H9 (cell line): ENCODE measurements at regions not wholly inside any gene's neighbourhood (a gene's known extent, or its start where the extent isn't known, plus 50 kb on each side); places are given as distances from the start of the nearest gene placed in this dataset.

Experiments
- DNase-seq: peaks from one replicate; pipeline ENCODE4 v3.0.0-alpha.2; 2017
- H2AFZ ChIP-seq: one replicate; pipeline ENCODE4 v1.6.1; 2013; ENCODE audit warnings: mild to moderate bottlenecking, low read length, control low read depth, moderate library complexity
- H2AK5ac ChIP-seq: 2 replicates; pipeline ENCODE4 v1.6.1; 2013; ENCODE audit warnings: low read length, control low read depth, mixed read lengths; ENCODE audit not compliant: insufficient read length
- H2BK120ac ChIP-seq: one replicate; pipeline ENCODE4 v1.6.1; 2013; ENCODE audit warnings: low read depth, mild to moderate bottlenecking, low read length, control low read depth, inconsistent platforms; ENCODE audit not compliant: poor library complexity, severe bottlenecking
- H2BK12ac ChIP-seq: 2 replicates; pipeline ENCODE4 v1.6.1; 2013; ENCODE audit warnings: low read length, control low read depth, mixed read lengths, low read depth; ENCODE audit not compliant: insufficient read length
- H2BK15ac ChIP-seq: 2 replicates; pipeline ENCODE4 v1.6.1; 2013; ENCODE audit warnings: low read depth, low read length, control low read depth
- H2BK20ac ChIP-seq: one replicate; pipeline ENCODE4 v1.6.1; 2013; ENCODE audit warnings: low read depth, mild to moderate bottlenecking, low read length, control low read depth, inconsistent platforms; ENCODE audit not compliant: poor library complexity, severe bottlenecking
- H2BK5ac ChIP-seq: 2 replicates; pipeline ENCODE4 v1.6.1; 2013; ENCODE audit warnings: low read length, control low read depth, mixed read lengths; ENCODE audit not compliant: insufficient read length
- H3K14ac ChIP-seq: 2 replicates; pipeline ENCODE4 v1.6.1; 2013; ENCODE audit warnings: low read length, control low read depth; ENCODE audit not compliant: insufficient read depth
- H3K18ac ChIP-seq: 2 replicates; pipeline ENCODE4 v1.6.1; 2013; ENCODE audit warnings: low read depth, mild to moderate bottlenecking, mixed read lengths, low read length, control low read depth; ENCODE audit not compliant: insufficient read length
- H3K23ac ChIP-seq: 2 replicates; pipeline ENCODE4 v1.6.1; 2013; ENCODE audit warnings: low read length, control low read depth, mixed read lengths, low read depth; ENCODE audit not compliant: insufficient read length
- H3K23me2 ChIP-seq: 2 replicates; pipeline ENCODE4 v1.6.1; 2013; ENCODE audit warnings: low read depth, mild to moderate bottlenecking, mixed read lengths, low read length, control low read depth; ENCODE audit not compliant: insufficient read length, poor library complexity, severe bottlenecking
- H3K27ac ChIP-seq: 2 replicates; pipeline ENCODE4 v1.5.1; 2013; ENCODE audit warnings: low read length, control low read depth, mixed read lengths, low read depth; ENCODE audit not compliant: insufficient read length
- H3K27me3 ChIP-seq: 2 replicates; pipeline ENCODE4 v1.6.1; 2013; ENCODE audit warnings: low read length, control low read depth, inconsistent platforms; ENCODE audit not compliant: insufficient read depth
- H3K4ac ChIP-seq: 2 replicates; pipeline ENCODE4 v1.6.1; 2013; ENCODE audit warnings: low read depth, mild to moderate bottlenecking, control low read depth, inconsistent platforms, low read length, moderate library complexity
- H3K4me1 ChIP-seq: 2 replicates; pipeline ENCODE4 v1.6.1; 2013; ENCODE audit warnings: low read length, control low read depth, inconsistent platforms; ENCODE audit not compliant: insufficient read depth
- H3K4me2 ChIP-seq: 2 replicates; pipeline ENCODE4 v1.6.1; 2013; ENCODE audit warnings: low read length, control low read depth, mixed read lengths; ENCODE audit not compliant: insufficient read length, insufficient read depth
- H3K56ac ChIP-seq: 2 replicates; pipeline ENCODE4 v1.6.1; 2013; ENCODE audit warnings: low read depth, mild to moderate bottlenecking, mixed read lengths, low read length, control low read depth; ENCODE audit not compliant: insufficient read length
- H3K79me1 ChIP-seq: 2 replicates; pipeline ENCODE4 v1.6.1; 2013; ENCODE audit warnings: low read depth, mild to moderate bottlenecking, moderate library complexity, low read length, control low read depth, inconsistent platforms; ENCODE audit not compliant: insufficient read depth, poor library complexity, severe bottlenecking
- H3K79me2 ChIP-seq: 2 replicates; pipeline ENCODE4 v1.6.1; 2013; ENCODE audit warnings: low read length, control low read depth, inconsistent platforms; ENCODE audit not compliant: insufficient read depth
- H3K9ac ChIP-seq: 2 replicates; pipeline ENCODE4 v1.6.1; 2013; ENCODE audit warnings: low read length, control low read depth, mixed read lengths; ENCODE audit not compliant: insufficient read length; ENCODE audit errors: extremely low read depth
- H3K9me3 ChIP-seq: one replicate; pipeline ENCODE4 v1.6.1; 2013; ENCODE audit warnings: low read depth, low read length, inconsistent platforms; ENCODE audit not compliant: control insufficient read depth
- H3T11ph ChIP-seq: one replicate; pipeline ENCODE4 v1.6.1; 2013; ENCODE audit warnings: mild to moderate bottlenecking, low read length, control low read depth, inconsistent platforms
- H4K20me1 ChIP-seq: one replicate; pipeline ENCODE4 v1.6.1; 2013; ENCODE audit not compliant: control insufficient read depth, insufficient read length, insufficient read depth
- H4K5ac ChIP-seq: 2 replicates; pipeline ENCODE4 v1.6.1; 2013; ENCODE audit warnings: low read depth, mild to moderate bottlenecking, mixed read lengths, low read length, control low read depth; ENCODE audit not compliant: insufficient read length
- H4K8ac ChIP-seq: replicated peaks from 2 replicates; pipeline ENCODE4 v1.6.1; 2013; ENCODE audit warnings: low read length, control low read depth, mixed read lengths, low read depth; ENCODE audit not compliant: insufficient read length
- H4K91ac ChIP-seq: 2 replicates; pipeline ENCODE4 v1.6.1; 2013; ENCODE audit warnings: low read depth, mild to moderate bottlenecking, moderate library complexity, mixed read lengths, low read length, control low read depth; ENCODE audit not compliant: insufficient read length
- H3K27ac Mint-ChIP-seq, 3 experiments: 2 replicates in 2 of 3; 3 replicates in 1 of 3; pipeline ENCODE4 v1.8.0; 2020 to 2021; ENCODE audit warnings: mixed read lengths in 3 of 3, mild to moderate bottlenecking in 1 of 3, moderate library complexity in 1 of 3
- H3K27me3 Mint-ChIP-seq: 2 replicates; pipeline ENCODE4 v1.8.0; 2021; ENCODE audit warnings: low read depth, mild to moderate bottlenecking, moderate library complexity, mixed read lengths
- H3K36me3 Mint-ChIP-seq, 3 experiments: 2 replicates in 2 of 3; 3 replicates in 1 of 3; pipeline ENCODE4 v1.8.0; 2020 to 2021; ENCODE audit warnings: low read depth in 3 of 3, mixed read lengths in 3 of 3; ENCODE audit not compliant: insufficient read depth in 1 of 3
- H3K4me1 Mint-ChIP-seq, 2 experiments: 2 replicates each; pipeline ENCODE4 v1.8.0; 2020; ENCODE audit warnings: mixed read lengths in 2 of 2
- H3K4me3 Mint-ChIP-seq, 2 experiments: 2 replicates in 1 of 2; 3 replicates in 1 of 2; pipeline ENCODE4 v1.8.0; 2020 to 2021; ENCODE audit warnings: mild to moderate bottlenecking in 2 of 2, mixed read lengths in 2 of 2, moderate library complexity in 1 of 2
- H3K9me3 Mint-ChIP-seq, 2 experiments: 2 replicates in 1 of 2; 3 replicates in 1 of 2; pipeline ENCODE4 v1.8.0; 2020; ENCODE audit warnings: mild to moderate bottlenecking in 2 of 2, mixed read lengths in 2 of 2, moderate library complexity in 1 of 2
- WGBS: extraction: QIAGEN DNeasy Blood & Tissue Kit; methylation state at CpG from one replicate; pipeline ENCODE4 v1.1.7; 2013; ENCODE audit warnings: missing lambda C conversion rate, low lambda C conversion rate, mixed read lengths; ENCODE audit not compliant: insufficient read length; ENCODE audit errors: extremely low coverage; 5-methylcytosine and 5-hydroxymethylcytosine counted together
- TF ChIP-seq, protein P1 (sequence below): fragments of 200-600 bp; sonication (generic); conservative IDR thresholded peaks from 3 replicates; pipeline ENCODE4 v1.8.0; 2021; ENCODE audit warnings: antibody characterized with exemption, mild to moderate bottlenecking

DNA sequence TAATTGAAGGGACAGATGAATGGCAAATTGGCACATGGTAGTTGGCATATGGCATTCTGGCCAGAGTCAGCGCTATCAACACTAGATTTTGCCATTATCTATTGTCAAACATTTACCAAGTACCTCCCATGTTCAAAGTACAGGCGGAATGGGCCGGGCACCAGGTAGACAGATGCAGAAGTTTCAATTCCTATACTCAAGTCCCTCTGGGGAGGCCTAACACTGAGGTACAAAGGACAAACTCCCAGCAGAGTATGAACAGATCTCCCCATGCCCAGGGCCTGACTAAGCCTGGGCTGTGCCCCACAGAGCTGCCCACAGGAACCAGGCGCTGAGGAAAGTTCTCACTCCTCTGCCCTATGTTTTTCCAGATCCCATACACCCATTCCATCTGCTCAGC is 257.5 kb upstream of the KLHL29 start:
- H3K27me3 ChIP-seq, result no peaks in the 10 kb centered on the region
- Mint-ChIP-seq H3K9me3 (peaks cover 11% of the 10 kb centered on the region in 2 experiments), H3K36me3 (peaks cover 0 to 12% (median 2%) of the 10 kb centered on the region in 3 experiments; a peak in 5 of 7 replicates), H3K27me3 (no peaks in the 10 kb centered on the region), H3K27ac (no peak overlapping the region), H3K4me1 (peaks cover 10 to 18% of the 10 kb centered on the region in 2 experiments), H3K4me3 (no peak overlapping the region)
- H3K56ac ChIP-seq, result no peak overlapping the region
- no peak overlapping the region for H2BK15ac ChIP-seq
- no peak overlapping the region for H4K91ac ChIP-seq
- H3K4ac ChIP-seq, result no peak overlapping the region
- H2BK120ac ChIP-seq, result no peak overlapping the region
- no peak overlapping the region for H2AK5ac ChIP-seq
- H3K14ac ChIP-seq, result no peak overlapping the region
- no peak overlapping the region for H3K23ac ChIP-seq
- H4K20me1 ChIP-seq, result no peaks in the 10 kb centered on the region
- TF ChIP-seq, protein P1, sequence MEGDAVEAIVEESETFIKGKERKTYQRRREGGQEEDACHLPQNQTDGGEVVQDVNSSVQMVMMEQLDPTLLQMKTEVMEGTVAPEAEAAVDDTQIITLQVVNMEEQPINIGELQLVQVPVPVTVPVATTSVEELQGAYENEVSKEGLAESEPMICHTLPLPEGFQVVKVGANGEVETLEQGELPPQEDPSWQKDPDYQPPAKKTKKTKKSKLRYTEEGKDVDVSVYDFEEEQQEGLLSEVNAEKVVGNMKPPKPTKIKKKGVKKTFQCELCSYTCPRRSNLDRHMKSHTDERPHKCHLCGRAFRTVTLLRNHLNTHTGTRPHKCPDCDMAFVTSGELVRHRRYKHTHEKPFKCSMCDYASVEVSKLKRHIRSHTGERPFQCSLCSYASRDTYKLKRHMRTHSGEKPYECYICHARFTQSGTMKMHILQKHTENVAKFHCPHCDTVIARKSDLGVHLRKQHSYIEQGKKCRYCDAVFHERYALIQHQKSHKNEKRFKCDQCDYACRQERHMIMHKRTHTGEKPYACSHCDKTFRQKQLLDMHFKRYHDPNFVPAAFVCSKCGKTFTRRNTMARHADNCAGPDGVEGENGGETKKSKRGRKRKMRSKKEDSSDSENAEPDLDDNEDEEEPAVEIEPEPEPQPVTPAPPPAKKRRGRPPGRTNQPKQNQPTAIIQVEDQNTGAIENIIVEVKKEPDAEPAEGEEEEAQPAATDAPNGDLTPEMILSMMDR, result no peak
- H3K27ac ChIP-seq, result no peak overlapping the region
- no peaks in the 10 kb centered on the region for H3K4me1 ChIP-seq
- no peak overlapping the region for H3K9ac ChIP-seq
- H2BK20ac ChIP-seq, result no peak overlapping the region
- H4K5ac ChIP-seq, result no peak overlapping the region
- H3K9me3 ChIP-seq, result no peaks in the 10 kb centered on the region
- H3K23me2 ChIP-seq, result no peaks in the 10 kb centered on the region
- no peak for DNase-seq
- H3K4me2 ChIP-seq, result no peak overlapping the region
- no peak overlapping the region for H3K18ac ChIP-seq
- no peak overlapping the region for H2AFZ ChIP-seq
- H3K79me2 ChIP-seq, result no peaks in the 10 kb centered on the region
- H3K79me1 ChIP-seq, result no peaks in the 10 kb centered on the region
- no peak overlapping the region for H2BK5ac ChIP-seq
- H4K8ac ChIP-seq, result no peak overlapping the region
- H2BK12ac ChIP-seq, result no peak overlapping the region
- WGBS, result no CpG with 5 or more reads among the region's 4 CpGs
- H3T11ph ChIP-seq, result no peak overlapping the region
